ENCODE measurements at regions not wholly inside any gene's neighbourhood (a gene's known extent, or its start where the extent isn't known, plus 50 kb on each side); places are given as distances from the start of the nearest gene placed in this dataset.

- no peak for TF ChIP-seq CTCF (conservative IDR thresholded peaks at IDR 0.05; ENCODE audit: low read length)
- TF ChIP-seq EZH2phosphoT487 (IDR thresholded peaks at IDR 0.05; ENCODE audit: borderline replicate concordance, low read depth, low read length), result no peak
Observed at GRCh38 chr13:46480131-46480530, 72.8 kb upstream of the LRCH1 start.

All from OCI-LY7 (cell line).